ENCODE measurements at regions not wholly inside any gene's neighbourhood (a gene's known extent, or its start where the extent isn't known, plus 50 kb on each side); places are given as distances from the start of the nearest gene placed in this dataset.

DNA sequence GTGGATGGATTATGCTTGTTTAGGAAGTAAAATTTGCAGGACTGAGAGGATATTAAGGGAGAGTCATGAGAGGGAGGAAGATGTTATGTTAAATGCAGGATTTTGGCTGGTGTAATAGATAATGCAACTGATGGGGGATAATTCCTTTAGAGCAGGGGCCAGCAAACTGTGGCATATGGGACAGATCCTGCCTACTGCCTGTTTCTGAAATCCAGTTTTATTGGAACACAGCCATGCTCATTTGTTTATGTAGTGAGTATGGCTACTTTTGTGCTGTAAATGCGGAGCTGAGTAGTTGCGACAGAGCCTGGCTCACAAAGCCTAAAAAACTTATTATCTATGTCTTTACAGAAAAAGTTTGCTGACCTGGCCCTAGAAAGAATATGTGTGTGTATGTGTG, 66.6 kb upstream of the MPPED2 start:
- DNase-seq (ENCODE audit: low read depth, low spot score) (no peak), ATAC-seq (no peak)
- in situ Hi-C loops (cut with HindIII; ENCODE audit: low pct_unique_long_range_greater_than_20kb, low sequenced_read_pairs) (no loop called here), intact Hi-C loops (cut with micrococcal nuclease; ENCODE audit: unreplicated experiment) (no loop called here)
- no peak overlapping the region for H3K4me3 ChIP-seq (ENCODE audit: low read depth in 2 of 2, low read length in 2 of 2)
- H3K9me3 ChIP-seq (ENCODE audit: control insufficient read depth, insufficient read depth, low read depth, low read length): no peaks in the 10 kb centered on the region
- no peaks in the 10 kb centered on the region for H3K27me3 ChIP-seq (ENCODE audit: control insufficient read depth, insufficient read depth, low read length)
- TF ChIP-seq, protein P1, sequence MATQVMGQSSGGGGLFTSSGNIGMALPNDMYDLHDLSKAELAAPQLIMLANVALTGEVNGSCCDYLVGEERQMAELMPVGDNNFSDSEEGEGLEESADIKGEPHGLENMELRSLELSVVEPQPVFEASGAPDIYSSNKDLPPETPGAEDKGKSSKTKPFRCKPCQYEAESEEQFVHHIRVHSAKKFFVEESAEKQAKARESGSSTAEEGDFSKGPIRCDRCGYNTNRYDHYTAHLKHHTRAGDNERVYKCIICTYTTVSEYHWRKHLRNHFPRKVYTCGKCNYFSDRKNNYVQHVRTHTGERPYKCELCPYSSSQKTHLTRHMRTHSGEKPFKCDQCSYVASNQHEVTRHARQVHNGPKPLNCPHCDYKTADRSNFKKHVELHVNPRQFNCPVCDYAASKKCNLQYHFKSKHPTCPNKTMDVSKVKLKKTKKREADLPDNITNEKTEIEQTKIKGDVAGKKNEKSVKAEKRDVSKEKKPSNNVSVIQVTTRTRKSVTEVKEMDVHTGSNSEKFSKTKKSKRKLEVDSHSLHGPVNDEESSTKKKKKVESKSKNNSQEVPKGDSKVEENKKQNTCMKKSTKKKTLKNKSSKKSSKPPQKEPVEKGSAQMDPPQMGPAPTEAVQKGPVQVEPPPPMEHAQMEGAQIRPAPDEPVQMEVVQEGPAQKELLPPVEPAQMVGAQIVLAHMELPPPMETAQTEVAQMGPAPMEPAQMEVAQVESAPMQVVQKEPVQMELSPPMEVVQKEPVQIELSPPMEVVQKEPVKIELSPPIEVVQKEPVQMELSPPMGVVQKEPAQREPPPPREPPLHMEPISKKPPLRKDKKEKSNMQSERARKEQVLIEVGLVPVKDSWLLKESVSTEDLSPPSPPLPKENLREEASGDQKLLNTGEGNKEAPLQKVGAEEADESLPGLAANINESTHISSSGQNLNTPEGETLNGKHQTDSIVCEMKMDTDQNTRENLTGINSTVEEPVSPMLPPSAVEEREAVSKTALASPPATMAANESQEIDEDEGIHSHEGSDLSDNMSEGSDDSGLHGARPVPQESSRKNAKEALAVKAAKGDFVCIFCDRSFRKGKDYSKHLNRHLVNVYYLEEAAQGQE (IDR thresholded peaks at IDR 0.05; ENCODE audit: insufficient read depth in 1 of 2, low read depth in 2 of 2, low read length in 1 of 2): no peak
- TF ChIP-seq POLR2AphosphoS5 (IDR thresholded peaks at IDR 0.05; ENCODE audit: low read depth, low read length) (no peak), SIN3A (IDR thresholded peaks at IDR 0.05; ENCODE audit: borderline replicate concordance, insufficient read depth, low read depth, low read length) (no peak), TCF7L2 (IDR thresholded peaks at IDR 0.05; ENCODE audit: low read depth, low read length) (no peak)
- TF ChIP-seq, protein P2, sequence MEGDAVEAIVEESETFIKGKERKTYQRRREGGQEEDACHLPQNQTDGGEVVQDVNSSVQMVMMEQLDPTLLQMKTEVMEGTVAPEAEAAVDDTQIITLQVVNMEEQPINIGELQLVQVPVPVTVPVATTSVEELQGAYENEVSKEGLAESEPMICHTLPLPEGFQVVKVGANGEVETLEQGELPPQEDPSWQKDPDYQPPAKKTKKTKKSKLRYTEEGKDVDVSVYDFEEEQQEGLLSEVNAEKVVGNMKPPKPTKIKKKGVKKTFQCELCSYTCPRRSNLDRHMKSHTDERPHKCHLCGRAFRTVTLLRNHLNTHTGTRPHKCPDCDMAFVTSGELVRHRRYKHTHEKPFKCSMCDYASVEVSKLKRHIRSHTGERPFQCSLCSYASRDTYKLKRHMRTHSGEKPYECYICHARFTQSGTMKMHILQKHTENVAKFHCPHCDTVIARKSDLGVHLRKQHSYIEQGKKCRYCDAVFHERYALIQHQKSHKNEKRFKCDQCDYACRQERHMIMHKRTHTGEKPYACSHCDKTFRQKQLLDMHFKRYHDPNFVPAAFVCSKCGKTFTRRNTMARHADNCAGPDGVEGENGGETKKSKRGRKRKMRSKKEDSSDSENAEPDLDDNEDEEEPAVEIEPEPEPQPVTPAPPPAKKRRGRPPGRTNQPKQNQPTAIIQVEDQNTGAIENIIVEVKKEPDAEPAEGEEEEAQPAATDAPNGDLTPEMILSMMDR (IDR thresholded peaks at IDR 0.05): no peak
- no TSS peak for BruUV-seq (replicated peaks)
- H3K36me3 ChIP-seq (ENCODE audit: control insufficient read depth, insufficient read depth, low read length): no peaks in the 10 kb centered on the region
- ChIA-PET POLR2A (no interaction called here), CTCF (no interaction called here)
- H3K27ac ChIP-seq (ENCODE audit: low read length): no peak overlapping the region
- H3K4me1 ChIP-seq (ENCODE audit: control insufficient read depth, insufficient read depth, low read length): no peaks in the 10 kb centered on the region

- CTCF ChIA-PET: no interaction called here
- POLR2A ChIA-PET: no interaction called here
- no peaks in the 10 kb centered on the region for H3K27me3 ChIP-seq (ENCODE audit: control insufficient read depth, insufficient read depth, low read length)
- in situ Hi-C loops (cut with HindIII; ENCODE audit: low pct_unique_long_range_greater_than_20kb, low sequenced_read_pairs) (no loop called here), intact Hi-C loops (cut with micrococcal nuclease; ENCODE audit: unreplicated experiment) (no loop called here)
- no peak overlapping the region for H3K27ac ChIP-seq (ENCODE audit: low read length)
- no peak for ATAC-seq
- no peak for DNase-seq (ENCODE audit: low read depth, low spot score)
- H3K36me3 ChIP-seq (ENCODE audit: control insufficient read depth, insufficient read depth, low read length): no peaks in the 10 kb centered on the region
- BruUV-seq (replicated peaks): no TSS peak
- H3K9me3 ChIP-seq (ENCODE audit: control insufficient read depth, insufficient read depth, low read depth, low read length): no peaks in the 10 kb centered on the region
- no peaks in the 10 kb centered on the region for H3K4me1 ChIP-seq (ENCODE audit: control insufficient read depth, insufficient read depth, low read length)
- TF ChIP-seq, protein P1 (IDR thresholded peaks at IDR 0.05; ENCODE audit: insufficient read depth in 1 of 2, low read depth in 2 of 2, low read length in 1 of 2): no peak
- TF ChIP-seq TCF7L2 (IDR thresholded peaks at IDR 0.05; ENCODE audit: low read depth, low read length) (no peak), POLR2AphosphoS5 (IDR thresholded peaks at IDR 0.05; ENCODE audit: low read depth, low read length) (no peak), SIN3A (IDR thresholded peaks at IDR 0.05; ENCODE audit: borderline replicate concordance, insufficient read depth, low read depth, low read length) (no peak)
- TF ChIP-seq, protein P2 (IDR thresholded peaks at IDR 0.05): no peak
- H3K4me3 ChIP-seq (ENCODE audit: low read depth in 2 of 2, low read length in 2 of 2): no peak overlapping the region
These were observed 64.1 kb upstream of the MPPED2 start for GRCh38 chr11:30650266-30650665.

Measured in Panc1 (cell line).